K562 (cell line): ENCODE measurements at regions not wholly inside any gene's neighbourhood (a gene's known extent, or its start where the extent isn't known, plus 50 kb on each side); places are given as distances from the start of the nearest gene placed in this dataset.

ENCODE experiments used
- ATAC-seq: fragments of 200-7000 bp; cut with Tn5 transposase; 3 replicates; pipeline ENCODE4 v1.9.1; 2020; ENCODE audit warnings: moderate library complexity
- BruUV-seq: library from RNA; stranded (reverse); fragments of 400-500 nt; replicated peaks from 2 replicates; lab custom pipeline; 2021; lab: Mats Ljungman, UMichigan
- CTCF ChIA-PET: fragments of 300-600 bp; formaldehyde crosslinking; extraction: SDS; loops from one replicate; lab custom pipeline; 2021; ENCODE audit warnings: low intra/inter-chr PET ratio; lab: Yijun Ruan, JAX
- POLR2A ChIA-PET: fragments of 300-600, 350-650 bp; sonication (Branson Sonifier 250); formaldehyde crosslinking; extraction: SDS; loops from one replicate; lab custom pipeline; 2021; ENCODE audit warnings: antibody characterized with exemption, inconsistent platforms; lab: Yijun Ruan, JAX
- DNase-seq, 4 experiments: peaks; one replicate each; pipeline versions ENCODE4 v3.0.0 to v3.0.0-alpha.2; 2011 to 2018; ENCODE audit warnings: low spot score in 3 of 4, mixed read lengths in 3 of 4; ENCODE audit errors: extremely low read depth in 1 of 4
- FAIRE-seq: peaks from 2 replicates; lab custom pipeline; 2011; peaks lifted over from hg19 to GRCh38; lab: Jason Lieb, UNC
- H2AFZ ChIP-seq: 2 replicates; pipeline ENCODE4 v1.6.0; 2011; ENCODE audit warnings: low read depth, low read length, control low read depth, inconsistent platforms
- H3K27ac ChIP-seq: fragments of 200-600 bp; 3 replicates; pipeline ENCODE4 v1.8.0; 2011; ENCODE audit warnings: low read depth, mild to moderate bottlenecking, control low read depth, inconsistent platforms, low read length, moderate library complexity, mixed read lengths; ENCODE audit errors: extremely low read depth
- H3K27me3 ChIP-seq, 2 experiments: fragments of 300-600 bp in 1 of 2; 2 replicates in 1 of 2; 3 replicates in 1 of 2; pipeline versions ENCODE4 v1.6.0 to v1.8.0; 2011; ENCODE audit warnings: inconsistent platforms in 2 of 2, low read length in 2 of 2, mild to moderate bottlenecking in 1 of 2, mixed read lengths in 1 of 2, moderate library complexity in 1 of 2; ENCODE audit not compliant: control insufficient read depth in 2 of 2, insufficient read depth in 2 of 2
- H3K36me3 ChIP-seq: fragments of 300-600 bp; 3 replicates; pipeline ENCODE4 v1.8.0; 2011; ENCODE audit warnings: mild to moderate bottlenecking, low read length, inconsistent platforms; ENCODE audit not compliant: control insufficient read depth, insufficient read depth
- H3K4me1 ChIP-seq, 2 experiments: fragments of 200-600 bp in 1 of 2; replicated peaks in 1 of 2; 2 replicates in 1 of 2; 3 replicates in 1 of 2; pipeline versions ENCODE4 v1.5.1 to v1.8.0; 2011; ENCODE audit warnings: inconsistent platforms in 2 of 2, low read length in 2 of 2, mild to moderate bottlenecking in 1 of 2, mixed read lengths in 1 of 2, moderate library complexity in 1 of 2; ENCODE audit not compliant: control insufficient read depth in 2 of 2, insufficient read depth in 2 of 2
- H3K4me2 ChIP-seq: 2 replicates; pipeline ENCODE4 v1.6.1; 2011; ENCODE audit warnings: low read length, control low read depth, inconsistent platforms, mixed read lengths; ENCODE audit not compliant: insufficient read depth
- H3K4me3 ChIP-seq: fragments of 200-600 bp; sonication (generic), shearing (Covaris generic); 2 replicates; pipeline ENCODE4 v1.5.1; 2016; ENCODE audit warnings: control low read depth, inconsistent platforms
- H3K79me2 ChIP-seq: fragments of 200-600 bp; 3 replicates; pipeline ENCODE4 v1.8.0; 2011; ENCODE audit warnings: low read length, inconsistent platforms; ENCODE audit not compliant: control insufficient read depth, insufficient read depth
- H3K9ac ChIP-seq, 2 experiments: 2 replicates each; pipeline versions ENCODE4 v1.6.0 to v1.6.1; 2011; ENCODE audit warnings: low read depth in 2 of 2, low read length in 2 of 2, control low read depth in 1 of 2, inconsistent platforms in 1 of 2, mild to moderate bottlenecking in 1 of 2, mixed read lengths in 1 of 2; ENCODE audit not compliant: insufficient read depth in 1 of 2
- H3K9me1 ChIP-seq: one replicate; pipeline ENCODE4 v1.6.0; 2011; ENCODE audit warnings: inconsistent platforms, mild to moderate bottlenecking, low read length, moderate library complexity; ENCODE audit not compliant: control insufficient read depth, insufficient read depth
- H3K9me3 ChIP-seq: replicated peaks from 2 replicates; pipeline ENCODE4 v1.5.1; 2011; ENCODE audit warnings: low read depth, low read length, inconsistent platforms; ENCODE audit not compliant: control insufficient read depth, insufficient read depth
- H4K20me1 ChIP-seq: replicated peaks from 2 replicates; pipeline ENCODE4 v1.6.1; 2011; ENCODE audit warnings: low read length, inconsistent platforms, mixed read lengths; ENCODE audit not compliant: control insufficient read depth, insufficient read depth
- CREB5 ChIP-seq: fragments of 250-450 bp; sonication (Bioruptor Pico); IDR thresholded peaks from 2 replicates; pipeline ENCODE4 v1.5.0; 2020; ENCODE audit warnings: mild to moderate bottlenecking
- CUX1 ChIP-seq: fragments of 200-800 bp; sonication (Bioruptor generic); IDR thresholded peaks from 2 replicates; pipeline ENCODE4 v1.6.1; 2016; ENCODE audit warnings: missing genetic modification characterization, missing compliant biosample characterization
- MIER1 ChIP-seq: fragments of 450-650 bp; IDR thresholded peaks from 2 replicates; pipeline ENCODE4 v1.6.1; 2016; ENCODE audit warnings: antibody characterized with exemption, mild to moderate bottlenecking, low read depth
- RBM15 ChIP-seq: fragments of 200-400 bp; formaldehyde crosslinking; IDR thresholded peaks from 2 replicates; pipeline ENCODE4 v1.6.1; 2018; ENCODE audit warnings: mild to moderate bottlenecking, low read length, moderate library complexity; ENCODE audit not compliant: insufficient read depth
- SMARCA5 ChIP-seq: fragments of 450-650 bp; IDR thresholded peaks from 2 replicates; pipeline ENCODE4 v1.6.1; 2016
- SREBF1 ChIP-seq: fragments of 150-350 bp; IDR thresholded peaks from 2 replicates; pipeline ENCODE4 v1.6.1; 2014; ENCODE audit warnings: antibody characterized with exemption, low read depth, low read length, borderline replicate concordance
- TARDBP ChIP-seq: fragments of 450-650 bp; IDR thresholded peaks from 2 replicates; pipeline ENCODE4 v1.6.1; 2016
- TCF3 ChIP-seq: sonication (generic); formaldehyde crosslinking; IDR thresholded peaks from 2 replicates; pipeline ENCODE4 v1.4.0; 2020; ENCODE audit warnings: mild to moderate bottlenecking, missing genetic modification reagents
- TEAD2 ChIP-seq: fragments of 450-650 bp; IDR thresholded peaks from 2 replicates; pipeline ENCODE4 v1.6.1; 2016; ENCODE audit warnings: missing genetic modification characterization, control low read depth, missing compliant biosample characterization
- WGBS: fragments of 100-300 bp; shearing (Covaris generic); methylation state at CpG from one replicate; pipeline ENCODE4 v1.1.6; 2016; ENCODE audit warnings: low coverage, mixed read lengths; ENCODE audit not compliant: insufficient coverage; ENCODE audit errors: missing lambda C conversion rate; 5-methylcytosine and 5-hydroxymethylcytosine counted together
- in situ Hi-C: fragments of 300-500 bp; cut with MboI; formaldehyde crosslinking; loops from 4 replicates; pipeline ENCODE4 v1.15.0; 2018; ENCODE audit warnings: inconsistent platforms, mixed read lengths
- intact Hi-C: fragments of 100-400 bp; cut with micrococcal nuclease; formaldehyde crosslinking; loops from 2 replicates; pipeline ENCODE4 v1.14.2; 2022
- TF ChIP-seq, protein P1 (sequence below): fragments of 250-450 bp; sonication (Bioruptor Pico); IDR thresholded peaks from 2 replicates; pipeline ENCODE4 v1.5.0; 2022; ENCODE audit warnings: mild to moderate bottlenecking

DNA sequence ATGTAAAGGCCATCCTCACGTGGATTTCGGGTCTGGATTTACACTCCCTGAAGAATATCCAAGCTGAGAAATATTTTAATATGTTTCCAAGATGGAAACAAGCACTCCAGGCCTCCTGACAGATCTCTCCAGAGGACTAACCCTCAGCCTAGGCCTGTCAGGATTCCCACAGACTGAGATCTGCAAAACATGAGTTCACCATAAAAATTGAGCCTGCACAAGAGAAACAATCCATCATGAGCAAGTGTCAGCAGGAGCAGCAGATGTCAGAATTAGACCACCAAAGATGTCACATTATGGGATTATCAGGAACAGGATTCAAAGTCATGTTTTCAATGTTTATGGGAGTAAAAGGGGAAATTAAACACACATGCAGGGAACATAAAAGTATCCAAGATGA is 191.3 kb downstream of the TFCP2L1 start (continued):
- no peak for TF ChIP-seq CUX1 (CRISPR knock-in tag)
- TF ChIP-seq, protein P1, sequence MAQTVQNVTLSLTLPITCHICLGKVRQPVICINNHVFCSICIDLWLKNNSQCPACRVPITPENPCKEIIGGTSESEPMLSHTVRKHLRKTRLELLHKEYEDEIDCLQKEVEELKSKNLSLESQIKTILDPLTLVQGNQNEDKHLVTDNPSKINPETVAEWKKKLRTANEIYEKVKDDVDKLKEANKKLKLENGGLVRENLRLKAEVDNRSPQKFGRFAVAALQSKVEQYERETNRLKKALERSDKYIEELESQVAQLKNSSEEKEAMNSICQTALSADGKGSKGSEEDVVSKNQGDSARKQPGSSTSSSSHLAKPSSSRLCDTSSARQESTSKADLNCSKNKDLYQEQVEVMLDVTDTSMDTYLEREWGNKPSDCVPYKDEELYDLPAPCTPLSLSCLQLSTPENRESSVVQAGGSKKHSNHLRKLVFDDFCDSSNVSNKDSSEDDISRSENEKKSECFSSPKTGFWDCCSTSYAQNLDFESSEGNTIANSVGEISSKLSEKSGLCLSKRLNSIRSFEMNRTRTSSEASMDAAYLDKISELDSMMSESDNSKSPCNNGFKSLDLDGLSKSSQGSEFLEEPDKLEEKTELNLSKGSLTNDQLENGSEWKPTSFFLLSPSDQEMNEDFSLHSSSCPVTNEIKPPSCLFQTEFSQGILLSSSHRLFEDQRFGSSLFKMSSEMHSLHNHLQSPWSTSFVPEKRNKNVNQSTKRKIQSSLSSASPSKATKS (CRISPR knock-in tag): no peak
- TF ChIP-seq, all 486 proteins: peak for 0

- Histone ChIP-seq H3K9me3 (no peaks in the 10 kb centered on the region), H3K36me3 (no peaks in the 10 kb centered on the region), H3K79me2 (no peaks in the 10 kb centered on the region), H3K27ac (no peak overlapping the region), H2AFZ (no peak overlapping the region)
- CTCF ChIA-PET: no interaction called here
- BruUV-seq: no TSS peak
- DNase-seq (no peak), ATAC-seq (no peak)
- 11% methylated on average over 3 of the region's 3 CpGs for WGBS
- intact Hi-C loops: no loop called here
- no peak for TF ChIP-seq RBM15
- TF ChIP-seq TARDBP: no peak
- TF ChIP-seq SREBF1: no peak
- no peak for TF ChIP-seq TEAD2 (tag)
- no peak for TF ChIP-seq MIER1
- TF ChIP-seq TCF3 (CRISPR knock-in tag): no peak
- TF ChIP-seq CREB5: no peak
- TF ChIP-seq SMARCA5: no peak
- TF ChIP-seq, all 486 proteins: peak for 0
- Histone ChIP-seq H3K4me1 (no peaks in the 10 kb centered on the region), H3K4me3 (no peak overlapping the region), H4K20me1 (peaks cover 4% of the 10 kb centered on the region; the same call in 1 of the 2 replicates), H3K4me2 (no peak overlapping the region), H3K27me3 (peaks cover 2 to 25% of the 10 kb centered on the region in 2 experiments; a peak in 3 of 5 replicates), H3K9me1 (peaks cover 3% of the 10 kb centered on the region), H3K9ac (no peak overlapping the region)
- no peak for FAIRE-seq
- POLR2A ChIA-PET: no interaction called here
- in situ Hi-C loops: loop anchor here (10.0 to 25.0 kb wide), 2 partner anchors 231 to 693 kb away; no protein-coding TSS in a partner anchor
Measured at GRCh38 chr2:121094101-121094500, 190.9 kb downstream of the TFCP2L1 start.
